Kidney (tissue), 13 donors: ENCODE measurements at regions not wholly inside any gene's neighbourhood (a gene's known extent, or its start where the extent isn't known, plus 50 kb on each side); places are given as distances from the start of the nearest gene placed in this dataset.

Experiments
- DNase-seq, 5 donors: peaks; one replicate each; pipeline ENCODE4 v3.0.0-alpha.2; 2013 to 2020
- FAIRE-seq: peaks from 2 replicates; lab custom pipeline; 2012; peaks lifted over from hg19 to GRCh38; lab: Jason Lieb, UNC
- H3K27ac ChIP-seq, 2 donors: one replicate each; pipeline ENCODE4 v1.7.0; 2013; ENCODE audit warnings: low read depth in 2 of 2, low read length in 2 of 2, inconsistent platforms in 1 of 2
- H3K27me3 ChIP-seq: one replicate; pipeline ENCODE4 v1.7.1; 2013; ENCODE audit warnings: low read length, inconsistent platforms; ENCODE audit not compliant: control insufficient read depth, insufficient read depth
- H3K36me3 ChIP-seq, 3 donors: one replicate each; pipeline versions ENCODE4 v1.7.0 to v1.7.1; 2013; ENCODE audit warnings: low read length in 3 of 3, control low read depth in 1 of 3, inconsistent platforms in 1 of 3; ENCODE audit not compliant: insufficient read depth in 3 of 3, control insufficient read depth in 2 of 3
- H3K4me1 ChIP-seq, 3 donors: one replicate each; pipeline versions ENCODE4 v1.7.0 to v1.7.1; 2013; ENCODE audit warnings: low read length in 3 of 3, inconsistent platforms in 1 of 3, low read depth in 1 of 3; ENCODE audit not compliant: control insufficient read depth in 2 of 3, insufficient read depth in 2 of 3
- H3K4me3 ChIP-seq, 3 donors: one replicate each; pipeline versions ENCODE4 v1.7.0 to v1.8.1; 2013; ENCODE audit warnings: low read length in 3 of 3, control low read depth in 1 of 3, inconsistent platforms in 1 of 3
- H3K9ac ChIP-seq, 3 donors: one replicate each; pipeline versions ENCODE4 v1.7.0 to v1.7.1; 2013; ENCODE audit warnings: low read length in 3 of 3, control low read depth in 1 of 3, inconsistent platforms in 1 of 3
- H3K9me3 ChIP-seq, 3 donors: one replicate each; pipeline versions ENCODE4 v1.7.0 to v1.7.1; 2013; ENCODE audit warnings: low read length in 3 of 3, control low read depth in 1 of 3, inconsistent platforms in 1 of 3; ENCODE audit not compliant: control insufficient read depth in 2 of 3, insufficient read depth in 1 of 3
- CTCF ChIP-seq: IDR thresholded peaks from 3 replicates; pipeline ENCODE4 v1.5.1; 2012; ENCODE audit warnings: mild to moderate bottlenecking, moderate library complexity, borderline replicate concordance; ENCODE audit not compliant: insufficient read depth; ENCODE audit errors: extremely low read depth
- intact Hi-C: fragments of 100-400 bp; cut with DNase I; formaldehyde crosslinking; loops from one replicate; pipeline ENCODE4 v1.11.1; 2022
- donor health status: control.
- donor health status: control.
- donor health status: control.
- donor health status: control.
- donor health status: control.
- donor health status: DM: yes; HTN: yes; CAD: no.
- donor health status: Normal renal cell carcinoma (clear cell type).

GRCh38 chr10:45553155-45553554, 119.4 kb downstream of the ZFAND4 start:
- H3K4me3 ChIP-seq: no peak overlapping the region
- H3K27me3 ChIP-seq: no peaks in the 10 kb centered on the region
- no peak overlapping the region for H3K9ac ChIP-seq
- H3K36me3 ChIP-seq: no peaks in the 10 kb centered on the region
- no peak for TF ChIP-seq CTCF
- no peaks in the 10 kb centered on the region for H3K9me3 ChIP-seq
- DNase-seq (no peak), FAIRE-seq (no peak)
- no peak overlapping the region for H3K27ac ChIP-seq
- peaks cover 0 to 4% (median 0%) of the 10 kb centered on the region in 3 donors for H3K4me1 ChIP-seq
- intact Hi-C loops: no loop called here

- FAIRE-seq (no peak), DNase-seq (no peak)
- no peak for TF ChIP-seq CTCF
- H3K27ac ChIP-seq: no peak overlapping the region
- intact Hi-C loops: no loop called here
- no peaks in the 10 kb centered on the region for H3K36me3 ChIP-seq
- H3K9ac ChIP-seq: no peak overlapping the region
- H3K4me1 ChIP-seq: peaks cover 0 to 1% (median 0%) of the 10 kb centered on the region in 3 donors
- no peaks in the 10 kb centered on the region for H3K9me3 ChIP-seq
- no peaks in the 10 kb centered on the region for H3K27me3 ChIP-seq
- no peak overlapping the region for H3K4me3 ChIP-seq
Observed at GRCh38 chr10:45552476-45552875, 120.1 kb downstream of the ZFAND4 start.

- Histone ChIP-seq H3K27ac (no peak overlapping the region), H3K27me3 (no peaks in the 10 kb centered on the region), H3K9me3 (no peaks in the 10 kb centered on the region), H3K9ac (no peak overlapping the region), H3K36me3 (no peaks in the 10 kb centered on the region), H3K4me3 (no peak overlapping the region), H3K4me1 (no peaks in the 10 kb centered on the region)
- DNase-seq (no peak), FAIRE-seq (no peak)
- intact Hi-C loops: no loop called here
- no peak for TF ChIP-seq CTCF
Observed at GRCh38 chr10:45550903-45551786, 121.4 kb downstream of the ZFAND4 start.
